ENCODE measurements at regions not wholly inside any gene's neighbourhood (a gene's known extent, or its start where the extent isn't known, plus 50 kb on each side); places are given as distances from the start of the nearest gene placed in this dataset.
"Not testable (repeated sequence)": the region's sequence is repeated elsewhere in the genome, so short reads cannot be mapped to it uniquely, and the experiment has no call there.

GRCh38 chr3:190192739-190193138 lies 72.0 kb upstream of the P3H2 start:
- DNase-seq (ENCODE audit: low read depth) = no peak

GRCh38 chr3:190192087-190192486 lies 71.4 kb upstream of the P3H2 start:
- DNase-seq (ENCODE audit: low read depth) = no peak

GRCh38 chr3:190188197-190188596 lies 67.5 kb upstream of the P3H2 start:
- DNase-seq (ENCODE audit: low read depth) = no peak

- DNase-seq (ENCODE audit: low read depth) = peak; percentile 61
Observed at GRCh38 chr3:190183121-190183520, 62.4 kb upstream of the P3H2 start.

- DNase-seq (ENCODE audit: low read depth) = no peak
Observed at GRCh38 chr3:190182418-190183043, 61.8 kb upstream of the P3H2 start.

GRCh38 chr3:190180268-190180667 lies 59.6 kb upstream of the P3H2 start:
- no peak for DNase-seq (ENCODE audit: low read depth)

- no peak for DNase-seq (ENCODE audit: low read depth)
Observed at GRCh38 chr3:190178779-190179178, 58.1 kb upstream of the P3H2 start.

GRCh38 chr3:190176933-190177525 lies 56.3 kb upstream of the P3H2 start:
- DNase-seq (ENCODE audit: low read depth) = not testable (repeated sequence)

GRCh38 chr3:190176106-190176505 lies 55.4 kb upstream of the P3H2 start:
- not testable (repeated sequence) for DNase-seq (ENCODE audit: low read depth)

GRCh38 chr3:190175490-190175889 lies 54.8 kb upstream of the P3H2 start:
- DNase-seq (ENCODE audit: low read depth) = no peak

GRCh38 chr3:190174471-190174870 lies 53.8 kb upstream of the P3H2 start:
- no peak for DNase-seq (ENCODE audit: low read depth)

GRCh38 chr3:190173426-190173825 lies 52.7 kb upstream of the P3H2 start:
- no peak for DNase-seq (ENCODE audit: low read depth)

- no peak for DNase-seq (ENCODE audit: low read depth)
Observed at GRCh38 chr3:190172751-190173150, 52.1 kb upstream of the P3H2 start.
